ENCODE measurements at regions not wholly inside any gene's neighbourhood (a gene's known extent, or its start where the extent isn't known, plus 50 kb on each side); places are given as distances from the start of the nearest gene placed in this dataset.

GRCh38 chr14:94961386-94962165, 191.7 kb upstream of the GSC start (continued):
- no peak for TF ChIP-seq EZH2 (IDR thresholded peaks at IDR 0.05; ENCODE audit: low read depth, low read length, severe bottlenecking)
- TF ChIP-seq RNF2 (IDR thresholded peaks at IDR 0.05; ENCODE audit: borderline replicate concordance, low read depth, low read length, missing control alignments, poor library complexity, severe bottlenecking): no peak
- no peak for TF ChIP-seq ZNF274 (IDR thresholded peaks at IDR 0.05; ENCODE audit: borderline replicate concordance, extremely low read depth, low read length)

Data from H1 (cell line).